ENCODE measurements at regions not wholly inside any gene's neighbourhood (a gene's known extent, or its start where the extent isn't known, plus 50 kb on each side); places are given as distances from the start of the nearest gene placed in this dataset.

GRCh38 chr16:62224646-62225209 is 188.5 kb upstream of the CDH8 start:
- DNase-seq, result no peak

DNA sequence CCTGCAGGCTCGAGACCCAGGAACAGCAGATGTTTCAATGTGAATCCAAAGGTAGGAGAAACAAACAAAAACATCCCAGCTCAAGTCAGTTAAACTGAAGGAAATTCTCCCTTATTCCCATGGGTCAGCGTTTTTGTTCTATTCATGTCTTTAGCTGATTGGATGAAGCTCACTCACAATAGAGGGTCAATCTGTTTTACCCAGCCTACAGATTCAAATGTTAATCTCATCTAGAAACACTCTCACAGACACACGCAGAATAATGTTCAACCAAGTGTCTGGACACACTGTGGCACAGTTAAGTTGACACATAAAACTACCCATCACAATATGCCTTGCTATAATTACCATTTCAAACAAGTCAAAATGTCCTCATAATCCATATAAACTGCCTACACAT is 180.6 kb upstream of the CDH8 start:
- DNase-seq, result no peak

DNA sequence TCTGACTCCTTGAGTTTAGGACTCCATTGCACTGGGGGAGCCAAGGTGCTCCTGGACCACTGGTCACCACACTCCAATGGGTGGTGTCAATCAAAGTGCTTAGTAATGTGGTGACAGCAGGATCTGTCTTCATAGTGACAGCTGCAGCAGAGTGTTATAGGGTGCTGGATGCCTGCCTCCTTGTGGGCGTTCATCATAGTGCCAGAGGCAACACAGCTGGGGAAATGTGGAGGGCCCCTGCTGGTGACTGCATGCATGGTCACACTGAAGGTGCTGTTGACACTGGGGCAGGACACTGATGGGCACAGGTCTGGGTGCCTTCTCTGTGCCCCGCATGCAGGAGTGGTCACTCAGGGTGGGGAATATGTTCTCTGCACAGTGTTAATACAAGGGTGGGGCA is 177.5 kb upstream of the CDH8 start:
- DNase-seq, result no peak

DNA sequence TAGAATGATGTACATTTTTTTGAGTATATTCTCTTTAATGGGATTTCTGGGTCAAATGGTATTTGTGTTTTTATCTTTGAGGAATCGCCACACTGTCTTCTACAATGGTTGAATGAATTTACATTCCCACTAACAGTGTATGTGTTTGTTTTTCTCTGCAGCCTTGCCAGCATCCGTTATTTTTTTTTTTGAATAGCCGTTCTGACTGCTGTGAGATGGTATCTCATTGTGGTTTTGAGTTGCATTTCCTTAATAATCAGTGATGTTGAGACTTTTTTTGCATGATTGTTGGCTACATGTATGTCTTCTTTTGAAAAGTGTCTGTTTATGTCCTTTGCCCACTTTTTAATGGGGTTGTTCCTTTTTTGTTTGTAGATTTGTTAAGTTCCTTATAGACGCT is 172.7 kb upstream of the CDH8 start:
- DNase-seq, result no peak

DNA sequence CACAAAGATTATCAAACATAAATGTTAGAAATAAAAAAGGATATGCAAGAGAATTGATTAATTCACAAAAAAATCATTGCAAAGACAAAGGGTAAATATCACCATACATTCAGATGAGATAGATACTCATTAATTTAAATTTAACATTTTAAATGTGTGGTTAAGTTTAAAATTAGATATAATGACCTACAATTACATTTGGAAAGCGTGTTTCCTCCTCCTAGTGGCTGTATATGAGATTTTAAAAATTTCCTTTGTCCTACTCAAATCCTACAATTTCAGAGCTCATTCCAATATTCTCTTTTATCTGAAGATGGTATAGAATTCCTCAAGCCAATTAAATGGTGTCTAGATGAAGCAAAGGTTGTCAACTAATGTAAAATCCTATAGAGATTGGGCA is 169.2 kb upstream of the CDH8 start:
- no peak for DNase-seq

DNA sequence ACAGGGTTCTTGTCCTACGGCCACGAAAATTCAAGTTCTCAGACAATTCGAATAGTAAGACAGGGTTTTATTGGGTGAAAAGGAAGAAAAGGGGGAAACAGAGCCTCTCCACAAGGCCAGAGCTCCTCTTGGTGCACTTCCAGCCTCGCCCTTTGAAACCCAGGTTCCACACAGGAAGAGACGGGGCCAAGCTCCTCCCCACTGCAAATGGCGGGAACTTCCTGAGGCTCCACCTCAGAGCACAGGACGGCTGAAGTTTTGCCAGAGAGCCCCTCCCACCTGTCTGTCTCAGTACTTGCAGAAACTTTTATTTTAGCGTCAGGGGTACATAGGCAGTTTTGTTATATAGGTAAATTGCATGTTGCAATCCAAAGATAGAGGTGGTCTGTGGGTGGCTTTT is 165.7 kb upstream of the CDH8 start:
- no peak for DNase-seq

DNA sequence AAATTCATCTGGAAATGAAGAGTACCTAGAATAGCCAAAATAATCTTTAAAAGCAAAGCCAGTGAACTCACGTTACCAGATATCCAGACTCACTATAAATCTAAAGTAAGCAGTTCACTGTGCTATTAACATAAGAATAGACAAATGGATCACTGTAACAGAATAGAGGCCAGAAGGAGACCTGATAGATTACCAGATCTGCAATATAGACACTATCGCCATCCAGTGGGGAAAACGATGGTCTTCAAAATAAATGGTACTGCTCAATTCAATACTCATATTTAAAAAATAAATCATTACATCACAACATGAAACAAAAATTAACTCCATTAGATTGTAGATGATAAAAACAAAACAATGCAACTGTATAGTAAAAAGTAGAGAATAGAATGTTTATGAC is 158.6 kb upstream of the CDH8 start:
- no peak for DNase-seq

DNA sequence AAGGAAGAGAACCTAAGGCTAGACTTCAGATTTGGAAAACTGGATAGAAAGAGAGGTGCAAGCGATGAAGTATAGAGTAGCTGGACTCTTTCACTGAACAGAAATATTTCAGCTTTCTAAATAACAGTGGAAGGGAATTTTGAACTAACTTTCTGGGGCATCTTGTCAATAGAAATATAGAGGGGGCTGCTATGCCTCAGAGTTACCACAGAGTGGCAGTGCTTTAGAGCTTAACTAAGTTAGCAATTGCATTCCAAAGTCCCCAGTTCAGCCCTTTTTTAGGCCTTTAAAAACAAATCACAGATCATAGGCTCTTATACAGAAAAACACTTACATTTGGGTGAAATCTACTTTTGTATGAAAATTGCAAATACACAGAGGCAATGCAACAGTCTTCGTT is 154.2 kb upstream of the CDH8 start:
- no peak for DNase-seq

- no peak for DNase-seq
Measured at GRCh38 chr16:62177351-62178203, 141.3 kb upstream of the CDH8 start.

DNA sequence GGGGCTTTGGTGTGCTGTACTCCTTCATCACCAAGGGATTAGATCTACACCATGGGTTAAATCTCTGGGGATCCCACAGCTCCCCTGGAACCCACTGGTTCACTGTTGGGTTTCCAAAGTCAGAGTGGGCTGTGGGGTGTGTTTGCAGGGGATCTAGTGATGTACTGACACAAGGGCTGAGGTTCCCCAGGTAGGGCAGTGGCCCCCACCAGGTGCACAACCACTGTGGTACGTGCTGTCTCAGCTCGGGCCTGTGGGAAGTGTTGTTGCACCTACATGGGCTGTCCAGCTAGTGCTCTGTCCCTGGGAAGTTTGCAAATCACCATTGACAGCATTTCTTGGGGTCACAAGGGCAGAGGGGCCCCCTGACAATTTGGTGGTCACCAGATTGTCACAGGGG is 134.4 kb upstream of the CDH8 start:
- DNase-seq, result no peak

GRCh38 chr16:62167551-62167950 is 131.3 kb upstream of the CDH8 start:
- DNase-seq, result no peak

GRCh38 chr16:62157544-62157943 is 121.3 kb upstream of the CDH8 start:
- no peak for DNase-seq

GRCh38 chr16:62156971-62157370 is 120.7 kb upstream of the CDH8 start:
- no peak for DNase-seq

DNA sequence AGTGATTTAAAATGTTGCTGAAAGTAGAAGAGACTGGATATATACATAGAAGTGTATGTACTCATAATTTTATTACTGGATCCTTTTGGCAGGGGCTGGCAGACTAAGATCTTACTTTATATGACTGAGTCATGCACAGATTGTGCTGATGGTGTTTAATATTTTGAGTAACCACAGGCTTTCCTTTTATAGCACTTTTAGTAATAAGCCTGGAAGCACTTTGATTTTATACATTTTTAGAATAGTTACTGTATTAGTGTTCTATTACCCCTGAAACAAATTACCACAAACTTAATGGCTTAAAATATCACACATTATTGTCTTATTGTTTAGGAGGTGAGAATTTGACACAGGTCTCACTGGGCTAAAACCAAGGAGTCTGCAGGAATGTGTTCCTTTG is 113.4 kb upstream of the CDH8 start:
- no peak for DNase-seq

GRCh38 chr16:62137996-62138395 is 101.8 kb upstream of the CDH8 start:
- DNase-seq, result no peak

DNA sequence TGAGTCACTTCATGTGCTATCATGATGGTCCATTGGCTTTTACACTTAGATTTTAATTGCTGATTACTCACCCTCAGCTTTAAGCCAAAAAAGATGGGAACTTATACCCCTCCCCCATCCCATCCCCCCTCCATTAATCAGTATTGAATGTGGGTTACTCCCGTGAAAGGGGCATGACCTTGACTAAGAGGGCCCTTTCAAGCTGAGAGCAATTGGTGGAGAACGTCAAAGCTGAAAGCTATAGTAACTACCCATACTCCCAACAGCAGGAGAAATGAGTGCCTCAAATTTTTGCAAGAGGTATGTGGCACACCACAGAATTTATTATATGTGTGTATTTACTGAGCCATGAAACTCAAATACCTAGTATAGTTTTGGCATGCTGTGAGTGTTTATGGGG is 99.7 kb upstream of the CDH8 start:
- no peak for DNase-seq

DNA sequence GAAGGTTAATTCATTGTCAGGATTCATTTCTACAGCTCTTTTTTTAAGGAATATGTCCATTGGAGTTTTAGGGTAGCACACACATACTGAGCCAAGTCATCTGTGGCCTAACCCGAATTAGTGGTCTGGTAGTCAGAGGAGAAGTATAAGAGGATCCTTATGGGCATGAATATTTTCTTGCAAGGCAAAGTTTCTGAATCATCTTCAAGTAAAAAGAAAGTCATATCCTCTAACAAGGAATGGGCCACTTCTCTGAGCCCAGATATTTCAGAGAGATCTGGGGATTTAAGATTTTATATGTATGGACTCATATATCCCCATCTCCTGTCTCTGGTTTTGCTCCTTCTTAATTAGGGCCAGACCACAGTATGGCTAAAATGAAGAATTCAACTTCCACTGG is 99.2 kb upstream of the CDH8 start:
- no peak for DNase-seq

DNA sequence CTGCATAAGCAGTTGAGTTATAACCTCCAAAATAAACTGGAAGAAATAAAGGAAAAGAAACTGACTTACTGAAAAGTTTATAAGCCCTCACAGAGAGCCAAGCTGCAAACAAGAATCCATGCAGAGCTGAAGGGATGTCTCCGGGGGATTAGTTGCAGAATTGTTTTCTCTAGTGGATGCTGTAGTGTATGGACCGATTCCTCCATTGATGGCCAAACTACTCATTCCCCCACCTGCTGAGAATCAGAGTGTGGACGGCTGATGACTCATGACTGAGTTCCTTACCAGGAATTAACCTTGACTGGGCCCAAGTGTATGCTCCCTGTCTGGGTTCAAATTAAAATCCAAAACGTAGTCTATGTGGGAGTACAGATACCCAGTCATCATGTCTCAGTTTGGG is 93.9 kb upstream of the CDH8 start:
- no peak for DNase-seq

DNA sequence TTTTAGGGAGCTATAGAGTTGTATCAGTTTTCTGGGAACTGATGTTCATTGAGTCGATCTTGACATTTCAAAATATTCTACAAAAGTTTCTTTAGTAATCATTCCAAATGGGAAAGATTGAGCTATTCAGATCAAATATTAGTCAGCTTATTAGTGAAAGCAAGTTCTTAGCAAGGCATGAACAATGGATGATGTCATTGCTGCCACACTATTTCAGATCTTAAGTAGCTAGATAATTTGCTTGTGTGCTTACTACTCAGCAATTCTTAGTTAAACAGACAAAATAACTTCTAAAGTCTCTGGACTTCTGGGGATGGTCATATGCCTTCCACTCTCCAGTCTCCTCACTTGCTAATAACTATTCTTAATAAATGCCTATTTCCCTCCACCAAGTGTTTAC is 69.0 kb upstream of the CDH8 start:
- DNase-seq, result no peak

DNA sequence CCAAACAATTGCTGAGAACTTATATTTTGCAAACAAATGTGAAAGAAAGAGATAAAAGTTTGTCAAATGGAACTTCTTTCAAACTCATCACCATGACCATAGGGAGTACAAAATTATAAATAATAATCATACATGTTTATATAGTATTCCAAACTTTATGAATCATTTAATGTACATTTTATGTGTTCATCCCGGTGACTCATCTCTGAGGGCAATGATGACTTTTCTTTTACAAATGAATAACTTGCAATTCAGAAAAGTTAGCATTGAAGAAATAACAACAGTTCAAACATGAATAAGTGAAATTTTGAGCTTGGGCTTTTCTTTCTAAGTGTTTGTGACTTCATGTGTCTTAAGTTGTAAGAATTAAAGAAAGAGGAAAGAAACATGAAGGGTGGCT is 66.3 kb upstream of the CDH8 start:
- no peak for DNase-seq

GRCh38 chr16:62100651-62101050 is 64.4 kb upstream of the CDH8 start:
- no peak for DNase-seq

GRCh38 chr16:62089715-62090114 is 53.5 kb upstream of the CDH8 start:
- no peak for DNase-seq

DNA sequence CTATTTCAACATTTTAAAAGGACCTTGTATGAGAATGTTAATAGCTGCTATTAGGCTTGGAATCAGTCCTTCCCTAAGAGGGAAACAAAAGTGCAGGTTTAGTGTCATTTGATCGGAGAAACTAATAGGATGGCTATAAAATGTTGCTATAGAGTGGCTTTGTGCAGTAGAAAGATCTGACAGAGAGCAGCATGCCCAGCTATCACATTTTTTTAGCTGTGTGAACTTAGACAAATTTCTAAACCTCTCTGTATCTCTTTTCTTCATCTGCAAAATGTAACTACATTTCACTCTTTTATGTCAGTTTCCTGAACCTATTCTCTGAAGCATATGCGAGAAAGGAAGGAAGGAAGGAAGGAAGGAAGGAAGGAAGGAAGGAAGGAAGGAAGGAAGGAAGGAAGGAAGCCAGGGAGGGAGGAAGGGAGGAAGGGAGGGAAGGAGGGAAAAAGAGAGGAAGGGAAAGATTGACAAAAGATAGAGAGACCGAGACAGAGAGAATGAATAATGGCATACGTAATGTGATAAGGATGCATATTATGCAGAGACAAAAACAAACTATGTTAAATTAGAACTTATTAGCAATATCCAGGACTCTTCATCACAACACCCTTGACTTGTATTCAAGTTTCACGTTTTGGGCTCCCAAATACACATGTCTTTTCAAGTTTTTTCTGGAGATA is 52.6 kb upstream of the CDH8 start:
- no peak for DNase-seq
